Fibroblast of lung (primary cell): ENCODE measurements at regions not wholly inside any gene's neighbourhood (a gene's known extent, or its start where the extent isn't known, plus 50 kb on each side); places are given as distances from the start of the nearest gene placed in this dataset.

Experiments used
- EZH2 ChIP-seq: IDR thresholded peaks from 2 replicates; pipeline ENCODE4 v1.5.1; 2012; ENCODE audit warnings: low read length, control low read depth, mild to moderate bottlenecking; ENCODE audit errors: missing control alignments
- TF ChIP-seq, protein P1 (sequence below), 2 donors: IDR thresholded peaks in 1 of 2; conservative IDR thresholded peaks in 1 of 2; 1 replicate in 1 of 2; 2 replicates in 1 of 2; pipeline ENCODE4 v1.5.1; 2011 to 2012; ENCODE audit warnings: low read length in 2 of 2, control low read depth in 1 of 2, inconsistent platforms in 1 of 2, low read depth in 1 of 2, mild to moderate bottlenecking in 1 of 2

DNA sequence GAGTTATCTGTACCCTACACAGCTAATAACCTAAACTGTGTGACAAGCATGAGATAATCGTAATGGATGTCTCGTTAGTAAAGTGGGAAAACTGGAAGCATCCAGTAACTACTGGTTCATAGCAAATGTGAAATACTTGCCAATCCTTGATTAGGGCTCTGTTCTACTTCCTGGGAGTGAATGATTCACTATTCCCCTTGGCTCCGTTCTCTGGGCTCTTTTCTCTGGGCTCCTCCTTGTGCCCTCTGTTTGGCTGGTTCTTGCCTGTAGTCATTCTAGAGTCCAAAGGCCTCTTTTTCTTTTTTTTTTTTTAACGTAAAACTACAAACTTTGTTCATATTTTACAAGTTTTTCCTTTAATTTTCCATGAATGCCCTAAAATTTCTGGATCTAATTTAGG, 465.8 kb upstream of the PLXNA2 start:
- TF ChIP-seq, protein P1, sequence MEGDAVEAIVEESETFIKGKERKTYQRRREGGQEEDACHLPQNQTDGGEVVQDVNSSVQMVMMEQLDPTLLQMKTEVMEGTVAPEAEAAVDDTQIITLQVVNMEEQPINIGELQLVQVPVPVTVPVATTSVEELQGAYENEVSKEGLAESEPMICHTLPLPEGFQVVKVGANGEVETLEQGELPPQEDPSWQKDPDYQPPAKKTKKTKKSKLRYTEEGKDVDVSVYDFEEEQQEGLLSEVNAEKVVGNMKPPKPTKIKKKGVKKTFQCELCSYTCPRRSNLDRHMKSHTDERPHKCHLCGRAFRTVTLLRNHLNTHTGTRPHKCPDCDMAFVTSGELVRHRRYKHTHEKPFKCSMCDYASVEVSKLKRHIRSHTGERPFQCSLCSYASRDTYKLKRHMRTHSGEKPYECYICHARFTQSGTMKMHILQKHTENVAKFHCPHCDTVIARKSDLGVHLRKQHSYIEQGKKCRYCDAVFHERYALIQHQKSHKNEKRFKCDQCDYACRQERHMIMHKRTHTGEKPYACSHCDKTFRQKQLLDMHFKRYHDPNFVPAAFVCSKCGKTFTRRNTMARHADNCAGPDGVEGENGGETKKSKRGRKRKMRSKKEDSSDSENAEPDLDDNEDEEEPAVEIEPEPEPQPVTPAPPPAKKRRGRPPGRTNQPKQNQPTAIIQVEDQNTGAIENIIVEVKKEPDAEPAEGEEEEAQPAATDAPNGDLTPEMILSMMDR (conservative IDR thresholded peaks at IDR 0.05 in 1 of 2, IDR thresholded peaks at IDR 0.05 in 1 of 2; ENCODE audit: low read depth in 1 of 2, low read length in 2 of 2): no peak
- TF ChIP-seq EZH2: no peak
